Stimulated activated CD4-positive, alpha-beta T cell treated with anti-CD3 and anti-CD28 coated beads, Interleukin-2, amount 100 ng/mL, for 48 hours (primary cell): ENCODE measurements at regions not wholly inside any gene's neighbourhood (a gene's known extent, or its start where the extent isn't known, plus 50 kb on each side); places are given as distances from the start of the nearest gene placed in this dataset.
"Not testable (repeated sequence)": the region's sequence is repeated elsewhere in the genome, so short reads cannot be mapped to it uniquely, and the experiment has no call there.

Experiments
- DNase-seq, 2 donors: peaks; one replicate each; pipeline ENCODE4 v3.0.0-alpha.2; 2020

- DNase-seq: no peak
Observed at GRCh38 chr11:38392176-38392575, 1794.1 kb upstream of the RAG2 start.

- DNase-seq: no peak
Observed at GRCh38 chr11:38384568-38384967, 1786.5 kb upstream of the RAG2 start.

- DNase-seq: no peak
Observed at GRCh38 chr11:38365274-38365673, 1767.2 kb upstream of the RAG2 start.

GRCh38 chr11:38356255-38356654 is 1758.2 kb upstream of the RAG2 start:
- DNase-seq: no peak

- no peak for DNase-seq
Observed at GRCh38 chr11:38345286-38345685, 1747.2 kb upstream of the RAG2 start.

- not testable (repeated sequence) for DNase-seq
Observed at GRCh38 chr11:38341612-38342011, 1743.6 kb upstream of the RAG2 start.

GRCh38 chr11:38339835-38340440 is 1741.9 kb upstream of the RAG2 start:
- no peak for DNase-seq

GRCh38 chr11:38338022-38338421 is 1740.0 kb upstream of the RAG2 start:
- DNase-seq: not testable (repeated sequence)

- no peak for DNase-seq
Observed at GRCh38 chr11:38332046-38332445, 1734.0 kb upstream of the RAG2 start.

GRCh38 chr11:38330578-38330977 is 1732.5 kb upstream of the RAG2 start:
- DNase-seq: no peak

- DNase-seq: no peak
Observed at GRCh38 chr11:38323961-38324761, 1726.1 kb upstream of the RAG2 start.

- DNase-seq: no peak
Observed at GRCh38 chr11:38315151-38315550, 1717.1 kb upstream of the RAG2 start.

- DNase-seq: no peak
Observed at GRCh38 chr11:38307455-38307854, 1709.4 kb upstream of the RAG2 start.

GRCh38 chr11:38305682-38306081 is 1707.6 kb upstream of the RAG2 start:
- DNase-seq: no peak

- no peak for DNase-seq
Observed at GRCh38 chr11:38304926-38305325, 1706.9 kb upstream of the RAG2 start.

GRCh38 chr11:38302564-38302963 is 1704.5 kb upstream of the RAG2 start:
- no peak for DNase-seq

GRCh38 chr11:38300570-38300969 is 1702.5 kb upstream of the RAG2 start:
- DNase-seq: no peak

- no peak for DNase-seq
Observed at GRCh38 chr11:38296211-38296776, 1698.3 kb upstream of the RAG2 start.

- no peak for DNase-seq
Observed at GRCh38 chr11:38282718-38283117, 1684.7 kb upstream of the RAG2 start.

GRCh38 chr11:38278457-38279141 is 1680.6 kb upstream of the RAG2 start:
- no peak for DNase-seq

GRCh38 chr11:38274031-38274430 is 1676.0 kb upstream of the RAG2 start:
- DNase-seq: no peak

- DNase-seq: no peak
Observed at GRCh38 chr11:38272376-38272775, 1674.3 kb upstream of the RAG2 start.

- no peak for DNase-seq
Observed at GRCh38 chr11:38266691-38267090, 1668.7 kb upstream of the RAG2 start.

GRCh38 chr11:38256436-38256835 is 1658.4 kb upstream of the RAG2 start:
- DNase-seq: no peak
